ENCODE measurements at regions not wholly inside any gene's neighbourhood (a gene's known extent, or its start where the extent isn't known, plus 50 kb on each side); places are given as distances from the start of the nearest gene placed in this dataset.

- no peak overlapping the region for H3K4me3 ChIP-seq
- ATAC-seq (ENCODE audit: insufficient read depth, low FRiP score), result no peak
- no peak for TF ChIP-seq CTCF (IDR thresholded peaks at IDR 0.05; ENCODE audit: control extremely low read depth, extremely low read depth)
- 24 to 46% methylated on average over 10 of the region's 10 CpGs for WGBS, 2 donors
- no peaks in the 10 kb centered on the region for H3K27me3 ChIP-seq (ENCODE audit: control insufficient read depth in 3 of 3, insufficient read depth in 3 of 3, low read length in 2 of 3)
- H3K4me1 ChIP-seq (ENCODE audit: control insufficient read depth in 5 of 5, insufficient read depth in 5 of 5, low read length in 5 of 5), result peaks cover 0 to 3% (median 0%) of the 10 kb centered on the region in 5 donors
- H3K27ac ChIP-seq (ENCODE audit: low read depth in 1 of 2, low read length in 1 of 2), result no peak overlapping the region
- no peak overlapping the region for H3K9ac ChIP-seq (ENCODE audit: insufficient read depth in 1 of 2, low read length in 2 of 2)
- H3K9me3 ChIP-seq (ENCODE audit: control insufficient read depth in 4 of 4, insufficient read depth in 3 of 4, low read length in 3 of 4), result peaks cover 0 to 2% (median 0%) of the 10 kb centered on the region in 4 donors
- DNase-seq, result no peak
- no peaks in the 10 kb centered on the region for H3K36me3 ChIP-seq (ENCODE audit: control insufficient read depth in 4 of 4, insufficient read depth in 4 of 4, low read length in 4 of 4)
These were observed 281.0 kb upstream of the CRY1 start for GRCh38 chr12:107374161-107374840.

- Histone ChIP-seq H3K4me1 (ENCODE audit: control insufficient read depth in 5 of 5, insufficient read depth in 5 of 5, low read length in 5 of 5) (peaks cover 0 to 3% (median 0%) of the 10 kb centered on the region in 5 donors), H3K36me3 (ENCODE audit: control insufficient read depth in 4 of 4, insufficient read depth in 4 of 4, low read length in 4 of 4) (no peaks in the 10 kb centered on the region), H3K27me3 (ENCODE audit: control insufficient read depth in 3 of 3, insufficient read depth in 3 of 3, low read length in 2 of 3) (no peaks in the 10 kb centered on the region), H3K4me3 (no peak overlapping the region), H3K27ac (ENCODE audit: low read depth in 1 of 2, low read length in 1 of 2) (no peak overlapping the region), H3K9me3 (ENCODE audit: control insufficient read depth in 4 of 4, insufficient read depth in 3 of 4, low read length in 3 of 4) (peaks cover 0 to 2% (median 0%) of the 10 kb centered on the region in 4 donors), H3K9ac (ENCODE audit: insufficient read depth in 1 of 2, low read length in 2 of 2) (no peak overlapping the region)
- TF ChIP-seq CTCF (IDR thresholded peaks at IDR 0.05; ENCODE audit: control extremely low read depth, extremely low read depth), result no peak
- no peak for ATAC-seq (ENCODE audit: insufficient read depth, low FRiP score)
- DNase-seq, result no peak
- 95 to 96% methylated on average over 8 of the region's 8 CpGs for WGBS, 2 donors
These were observed 281.9 kb upstream of the CRY1 start for GRCh38 chr12:107375231-107375630.

GRCh38 chr12:107377596-107378385 lies 284.4 kb upstream of the CRY1 start:
- no peak for DNase-seq
- H3K9me3 ChIP-seq (ENCODE audit: control insufficient read depth in 4 of 4, insufficient read depth in 3 of 4, low read length in 3 of 4), result no peaks in the 10 kb centered on the region
- H3K27me3 ChIP-seq (ENCODE audit: control insufficient read depth in 3 of 3, insufficient read depth in 3 of 3, low read length in 2 of 3), result peaks cover 0 to 2% (median 0%) of the 10 kb centered on the region in 3 donors
- no peak overlapping the region for H3K4me3 ChIP-seq
- H3K27ac ChIP-seq (ENCODE audit: low read depth in 1 of 2, low read length in 1 of 2), result no peak overlapping the region
- WGBS, 2 donors, result 87 to 90% methylated on average over 6 of the region's 6 CpGs
- H3K9ac ChIP-seq (ENCODE audit: insufficient read depth in 1 of 2, low read length in 2 of 2), result no peak overlapping the region
- no peak for TF ChIP-seq CTCF (IDR thresholded peaks at IDR 0.05; ENCODE audit: control extremely low read depth, extremely low read depth)
- H3K36me3 ChIP-seq (ENCODE audit: control insufficient read depth in 4 of 4, insufficient read depth in 4 of 4, low read length in 4 of 4), result no peaks in the 10 kb centered on the region
- ATAC-seq (ENCODE audit: insufficient read depth, low FRiP score), result no peak
- H3K4me1 ChIP-seq (ENCODE audit: control insufficient read depth in 5 of 5, insufficient read depth in 5 of 5, low read length in 5 of 5), result no peaks in the 10 kb centered on the region

All from lung (tissue), 11 donors.